K562 (cell line): ENCODE measurements at regions not wholly inside any gene's neighbourhood (a gene's known extent, or its start where the extent isn't known, plus 50 kb on each side); places are given as distances from the start of the nearest gene placed in this dataset.

ENCODE experiments used
- SRF ChIP-seq, 2 experiments: fragments of 250-450, 450-650 bp in 1 of 2; sonication (Bioruptor Pico) in 1 of 2; sonication (generic) in 1 of 2; formaldehyde crosslinking; IDR thresholded peaks; 2 replicates each; pipeline versions ENCODE4 v1.5.0 to v1.5.1; 2020 to 2022; ENCODE audit warnings: mild to moderate bottlenecking in 1 of 2, missing genetic modification reagents in 1 of 2
- TF ChIP-seq, protein P1 (sequence below): sonication (generic); formaldehyde crosslinking; IDR thresholded peaks from 2 replicates; pipeline ENCODE4 v1.8.0; 2022; ENCODE audit warnings: mild to moderate bottlenecking, missing genetic modification reagents

GRCh38 chr7:119908948-119909347 is 364.0 kb upstream of the KCND2 start:
- TF ChIP-seq SRF (CRISPR knock-in tag; IDR thresholded peaks at IDR 0.05): no peak
- TF ChIP-seq, protein P1, sequence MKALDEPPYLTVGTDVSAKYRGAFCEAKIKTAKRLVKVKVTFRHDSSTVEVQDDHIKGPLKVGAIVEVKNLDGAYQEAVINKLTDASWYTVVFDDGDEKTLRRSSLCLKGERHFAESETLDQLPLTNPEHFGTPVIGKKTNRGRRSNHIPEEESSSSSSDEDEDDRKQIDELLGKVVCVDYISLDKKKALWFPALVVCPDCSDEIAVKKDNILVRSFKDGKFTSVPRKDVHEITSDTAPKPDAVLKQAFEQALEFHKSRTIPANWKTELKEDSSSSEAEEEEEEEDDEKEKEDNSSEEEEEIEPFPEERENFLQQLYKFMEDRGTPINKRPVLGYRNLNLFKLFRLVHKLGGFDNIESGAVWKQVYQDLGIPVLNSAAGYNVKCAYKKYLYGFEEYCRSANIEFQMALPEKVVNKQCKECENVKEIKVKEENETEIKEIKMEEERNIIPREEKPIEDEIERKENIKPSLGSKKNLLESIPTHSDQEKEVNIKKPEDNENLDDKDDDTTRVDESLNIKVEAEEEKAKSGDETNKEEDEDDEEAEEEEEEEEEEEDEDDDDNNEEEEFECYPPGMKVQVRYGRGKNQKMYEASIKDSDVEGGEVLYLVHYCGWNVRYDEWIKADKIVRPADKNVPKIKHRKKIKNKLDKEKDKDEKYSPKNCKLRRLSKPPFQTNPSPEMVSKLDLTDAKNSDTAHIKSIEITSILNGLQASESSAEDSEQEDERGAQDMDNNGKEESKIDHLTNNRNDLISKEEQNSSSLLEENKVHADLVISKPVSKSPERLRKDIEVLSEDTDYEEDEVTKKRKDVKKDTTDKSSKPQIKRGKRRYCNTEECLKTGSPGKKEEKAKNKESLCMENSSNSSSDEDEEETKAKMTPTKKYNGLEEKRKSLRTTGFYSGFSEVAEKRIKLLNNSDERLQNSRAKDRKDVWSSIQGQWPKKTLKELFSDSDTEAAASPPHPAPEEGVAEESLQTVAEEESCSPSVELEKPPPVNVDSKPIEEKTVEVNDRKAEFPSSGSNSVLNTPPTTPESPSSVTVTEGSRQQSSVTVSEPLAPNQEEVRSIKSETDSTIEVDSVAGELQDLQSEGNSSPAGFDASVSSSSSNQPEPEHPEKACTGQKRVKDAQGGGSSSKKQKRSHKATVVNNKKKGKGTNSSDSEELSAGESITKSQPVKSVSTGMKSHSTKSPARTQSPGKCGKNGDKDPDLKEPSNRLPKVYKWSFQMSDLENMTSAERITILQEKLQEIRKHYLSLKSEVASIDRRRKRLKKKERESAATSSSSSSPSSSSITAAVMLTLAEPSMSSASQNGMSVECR (CRISPR knock-in tag): no peak
